H1 (cell line): ENCODE measurements at regions not wholly inside any gene's neighbourhood (a gene's known extent, or its start where the extent isn't known, plus 50 kb on each side); places are given as distances from the start of the nearest gene placed in this dataset.

Source experiments
- CTCF ChIA-PET: fragments of 300-600 bp; sonication (Branson Sonifier 250); formaldehyde crosslinking; loops from one replicate; lab custom pipeline; 2021; ENCODE audit not compliant: partially characterized antibody; lab: Charles Lee
- POLR2A ChIA-PET: fragments of 300-600 bp; sonication (Branson Sonifier 250); formaldehyde crosslinking; loops from one replicate; lab custom pipeline; 2021; ENCODE audit warnings: inconsistent platforms; ENCODE audit not compliant: partially characterized antibody; lab: Charles Lee
- DNase-seq, 2 experiments: peaks; one replicate each; pipeline versions ENCODE4 v3.0.0 to v3.0.0-alpha.2; 2010 to 2022; ENCODE audit warnings: low spot score in 2 of 2, low read depth in 1 of 2, mixed read lengths in 1 of 2
- FAIRE-seq: peaks from 2 replicates; lab custom pipeline; 2011; peaks lifted over from hg19 to GRCh38; lab: Jason Lieb, UNC
- H2AFZ ChIP-seq: 2 replicates; pipeline ENCODE4 v1.8.1; 2012; ENCODE audit warnings: low read length, inconsistent platforms
- H2AK5ac ChIP-seq: 2 replicates; pipeline ENCODE4 v1.6.1; 2013; ENCODE audit warnings: low read depth, low read length
- H2BK120ac ChIP-seq: replicated peaks from 2 replicates; pipeline ENCODE3; 2013; ENCODE audit warnings: low read depth, low read length, inconsistent platforms
- H2BK12ac ChIP-seq: 2 replicates; pipeline ENCODE4 v1.6.1; 2013; ENCODE audit warnings: low read depth, low read length
- H2BK15ac ChIP-seq: 2 replicates; pipeline ENCODE4 v1.6.1; 2013; ENCODE audit warnings: low read length
- H2BK20ac ChIP-seq: 2 replicates; pipeline ENCODE4 v1.6.1; 2013; ENCODE audit warnings: low read length
- H2BK5ac ChIP-seq: 2 replicates; pipeline ENCODE4 v1.6.1; 2013; ENCODE audit warnings: low read depth, low read length
- H3K14ac ChIP-seq: 2 replicates; pipeline ENCODE4 v1.6.1; 2013; ENCODE audit warnings: inconsistent platforms; ENCODE audit not compliant: insufficient read length
- H3K18ac ChIP-seq: 2 replicates; pipeline ENCODE4 v1.6.1; 2013; ENCODE audit warnings: low read length; ENCODE audit errors: extremely low read depth
- H3K23ac ChIP-seq: 2 replicates; pipeline ENCODE4 v1.6.1; 2013; ENCODE audit warnings: inconsistent platforms; ENCODE audit not compliant: insufficient read length
- H3K23me2 ChIP-seq: 2 replicates; pipeline ENCODE4 v1.6.1; 2013; ENCODE audit warnings: low read depth, low read length
- H3K27ac ChIP-seq: 2 replicates; pipeline ENCODE4 v1.6.1; 2011; ENCODE audit warnings: low read depth, low read length, inconsistent platforms
- H3K27me3 ChIP-seq, 4 experiments: replicated peaks in 1 of 4; 1 replicate in 1 of 4; 2 replicates in 3 of 4; pipeline versions ENCODE4 v1.6.1 to v1.8.1; 2011 to 2013; ENCODE audit warnings: low read length in 3 of 4, mild to moderate bottlenecking in 3 of 4, inconsistent platforms in 2 of 4, mixed read lengths in 2 of 4, moderate library complexity in 1 of 4; ENCODE audit not compliant: control insufficient read depth in 3 of 4, insufficient read depth in 3 of 4; ENCODE audit errors: extremely low read depth in 1 of 4
- H3K36me3 ChIP-seq, 4 experiments: 2 replicates each; pipeline versions ENCODE4 v1.6.1 to v1.8.1; 2011 to 2013; ENCODE audit warnings: mild to moderate bottlenecking in 4 of 4, low read length in 3 of 4, moderate library complexity in 2 of 4, control low read depth in 1 of 4, inconsistent platforms in 1 of 4; ENCODE audit not compliant: insufficient read depth in 4 of 4, control insufficient read depth in 2 of 4
- H3K4ac ChIP-seq: replicated peaks from 2 replicates; pipeline ENCODE3; 2013; ENCODE audit warnings: low read length, low read depth, mixed read lengths, inconsistent platforms; ENCODE audit not compliant: insufficient read length
- H3K4me1 ChIP-seq, 4 experiments: replicated peaks in 1 of 4; 1 replicate in 1 of 4; 2 replicates in 3 of 4; pipeline versions ENCODE4 v1.6.1 to v1.8.1; 2011 to 2013; ENCODE audit warnings: low read length in 3 of 4, inconsistent platforms in 2 of 4, mixed read lengths in 1 of 4; ENCODE audit not compliant: insufficient read depth in 4 of 4, control insufficient read depth in 3 of 4
- H3K4me2 ChIP-seq, 2 experiments: 2 replicates each; pipeline versions ENCODE4 v1.6.1 to v1.8.1; 2011 to 2013; ENCODE audit warnings: low read depth in 2 of 2, low read length in 2 of 2, control low read depth in 1 of 2, inconsistent platforms in 1 of 2, mild to moderate bottlenecking in 1 of 2; ENCODE audit not compliant: insufficient read depth in 1 of 2
- H3K4me3 ChIP-seq, 4 experiments: fragments of 200-600, 300-600 bp in 1 of 4; sonication (generic), shearing (Covaris generic), sonication (Bioruptor Twin) in 1 of 4; 2 replicates each; pipeline versions ENCODE4 v1.5.1 to v1.8.1; 2011 to 2016; ENCODE audit warnings: low read length in 4 of 4, low read depth in 3 of 4, control low read depth in 2 of 4, inconsistent platforms in 2 of 4, mild to moderate bottlenecking in 2 of 4, mixed read lengths in 1 of 4, moderate library complexity in 1 of 4; ENCODE audit not compliant: insufficient read depth in 2 of 4; ENCODE audit errors: extremely low read depth in 1 of 4
- H3K56ac ChIP-seq: replicated peaks from 2 replicates; pipeline ENCODE3; 2013; ENCODE audit warnings: low read depth, mild to moderate bottlenecking, mixed read lengths, low read length, inconsistent platforms; ENCODE audit not compliant: insufficient read length
- H3K79me1 ChIP-seq: 2 replicates; pipeline ENCODE4 v1.6.1; 2013; ENCODE audit warnings: low read depth, low read length, control low read depth
- H3K79me2 ChIP-seq, 2 experiments: 2 replicates each; pipeline versions ENCODE4 v1.6.1 to v1.8.1; 2012 to 2013; ENCODE audit warnings: low read length in 2 of 2, mild to moderate bottlenecking in 2 of 2, inconsistent platforms in 1 of 2; ENCODE audit not compliant: insufficient read depth in 2 of 2, control insufficient read depth in 1 of 2
- H3K9ac ChIP-seq, 4 experiments: replicated peaks in 1 of 4; 1 replicate in 1 of 4; 2 replicates in 3 of 4; pipeline versions ENCODE4 v1.6.1 to v1.8.1; 2011 to 2013; ENCODE audit warnings: low read depth in 3 of 4, low read length in 3 of 4, control low read depth in 2 of 4, mild to moderate bottlenecking in 2 of 4, moderate library complexity in 2 of 4, inconsistent platforms in 1 of 4; ENCODE audit errors: extremely low read depth in 1 of 4
- H3K9me3 ChIP-seq, 2 experiments: 2 replicates each; pipeline versions ENCODE4 v1.6.1 to v1.8.1; 2012 to 2013; ENCODE audit warnings: mild to moderate bottlenecking in 2 of 2, moderate library complexity in 2 of 2, control low read depth in 1 of 2, inconsistent platforms in 1 of 2, low read depth in 1 of 2, low read length in 1 of 2, mixed read lengths in 1 of 2; ENCODE audit not compliant: insufficient read depth in 2 of 2
- H4K20me1 ChIP-seq, 2 experiments: replicated peaks in 1 of 2; 2 replicates each; pipeline versions ENCODE3 to v1.8.1; 2011 to 2013; ENCODE audit warnings: inconsistent platforms in 2 of 2, low read length in 2 of 2, mild to moderate bottlenecking in 1 of 2; ENCODE audit not compliant: insufficient read depth in 2 of 2, control insufficient read depth in 1 of 2
- H4K5ac ChIP-seq: 2 replicates; pipeline ENCODE4 v1.6.1; 2013; ENCODE audit warnings: low read length, low read depth, mixed read lengths, inconsistent platforms; ENCODE audit not compliant: insufficient read length
- H4K8ac ChIP-seq: 2 replicates; pipeline ENCODE4 v1.8.0; 2013; ENCODE audit warnings: mild to moderate bottlenecking, moderate library complexity, low read length, inconsistent platforms; ENCODE audit not compliant: insufficient read depth; ENCODE audit errors: extremely low read depth
- H4K91ac ChIP-seq: replicated peaks from 2 replicates; pipeline ENCODE3; 2013; ENCODE audit warnings: low read length, mixed read lengths, inconsistent platforms; ENCODE audit not compliant: insufficient read length
- CBX8 ChIP-seq: fragments of 300-800, 300-1000 bp; sonication (generic); IDR thresholded peaks from 2 replicates; pipeline ENCODE4 v1.7.1; 2016; ENCODE audit warnings: low read depth, low read length, borderline replicate concordance
- CHD1 ChIP-seq: IDR thresholded peaks from 2 replicates; pipeline ENCODE4 v1.6.1; 2012; ENCODE audit warnings: low read depth, low read length, improper control_type of control experiment
- CTBP2 ChIP-seq: IDR thresholded peaks from 2 replicates; pipeline ENCODE4 v1.7.0; 2011; ENCODE audit warnings: borderline replicate concordance, mild to moderate bottlenecking, moderate library complexity, mixed read lengths, low read length; ENCODE audit not compliant: insufficient read depth, insufficient read length
- E2F6 ChIP-seq: IDR thresholded peaks from 2 replicates; pipeline ENCODE4 v1.6.1; 2012; ENCODE audit warnings: inconsistent platforms
- EZH2 ChIP-seq: fragments of 200-600 bp; sonication (generic); IDR thresholded peaks from 2 replicates; pipeline ENCODE4 v1.7.1; 2012; ENCODE audit warnings: low read depth, mild to moderate bottlenecking, moderate library complexity, low read length, inconsistent platforms; ENCODE audit not compliant: severe bottlenecking
- FOSL1 ChIP-seq: IDR thresholded peaks from 2 replicates; pipeline ENCODE4 v1.6.1; 2011; ENCODE audit warnings: mild to moderate bottlenecking, low read depth, low read length, moderate library complexity; ENCODE audit not compliant: insufficient read depth
- JUND ChIP-seq: IDR thresholded peaks from 2 replicates; pipeline ENCODE4 v1.6.1; 2011; ENCODE audit warnings: mild to moderate bottlenecking, improper control_type of control experiment, low read length
- KDM1A ChIP-seq: fragments of 200-600, 300-600 bp; sonication (generic); IDR thresholded peaks from 2 replicates; pipeline ENCODE4 v1.7.1; 2016; ENCODE audit warnings: mild to moderate bottlenecking, low read length, borderline replicate concordance
- NANOG ChIP-seq: IDR thresholded peaks from 2 replicates; pipeline ENCODE4 v1.6.1; 2011; ENCODE audit warnings: low read length, low read depth, mild to moderate bottlenecking, inconsistent platforms; ENCODE audit not compliant: insufficient read depth, poor library complexity, severe bottlenecking
- POLR2AphosphoS5 ChIP-seq: IDR thresholded peaks from 2 replicates; pipeline ENCODE4 v1.6.1; 2011; ENCODE audit warnings: low read depth, low read length
- RBBP5 ChIP-seq: IDR thresholded peaks from 2 replicates; pipeline ENCODE4 v1.7.1; 2012; ENCODE audit warnings: low read depth, mild to moderate bottlenecking, inconsistent platforms, low read length, moderate library complexity, borderline replicate concordance
- RFX5 ChIP-seq: IDR thresholded peaks from 2 replicates; pipeline ENCODE4 v1.6.1; 2011; ENCODE audit warnings: low read depth, low read length, improper control_type of control experiment, borderline replicate concordance
- SIN3A ChIP-seq, 2 experiments: IDR thresholded peaks in 1 of 2; conservative IDR thresholded peaks in 1 of 2; 2 replicates each; pipeline ENCODE4 v1.6.1; 2011 to 2012; ENCODE audit warnings: low read length in 2 of 2, improper control_type of control experiment in 1 of 2, low read depth in 1 of 2, mild to moderate bottlenecking in 1 of 2
- SP1 ChIP-seq: IDR thresholded peaks from 2 replicates; pipeline ENCODE4 v1.6.1; 2011; ENCODE audit warnings: low read depth, low read length
- WGBS, 2 experiments: shearing (Covaris generic) in 1 of 2; methylation state at CpG; one replicate each; pipeline versions ENCODE4 v1.1.6 to v1.1.7; 2013 to 2015; ENCODE audit warnings: low lambda C conversion rate in 2 of 2, mixed read lengths in 2 of 2, inconsistent platforms in 1 of 2, low coverage in 1 of 2, missing lambda C conversion rate in 1 of 2; ENCODE audit not compliant: insufficient replicate concordance in 2 of 2, insufficient coverage in 1 of 2, insufficient read length in 1 of 2; ENCODE audit errors: extremely low coverage in 1 of 2, missing lambda C conversion rate in 1 of 2; 5-methylcytosine and 5-hydroxymethylcytosine counted together

- Histone ChIP-seq H3K4me2 (no peak overlapping the region), H2BK20ac (no peak overlapping the region), H3K4me1 (no peaks in the 10 kb centered on the region), H4K91ac (no peak overlapping the region), H3K18ac (no peak overlapping the region), H2AFZ (no peak overlapping the region), H4K5ac (no peak overlapping the region), H3K79me1 (no peaks in the 10 kb centered on the region), H2BK12ac (no peak overlapping the region), H3K27ac (no peak overlapping the region), H4K20me1 (no peaks in the 10 kb centered on the region), H2BK120ac (no peak overlapping the region), H2BK15ac (no peak overlapping the region), H3K27me3 (no peaks in the 10 kb centered on the region), H3K9ac (no peak overlapping the region), H3K4me3 (no peak overlapping the region), H3K36me3 (no peaks in the 10 kb centered on the region), H3K9me3 (peaks cover 14 to 15% of the 10 kb centered on the region in 2 experiments), H3K4ac (no peak overlapping the region), H3K56ac (no peak overlapping the region), H4K8ac (no peak overlapping the region), H2BK5ac (no peak overlapping the region), H3K23me2 (no peaks in the 10 kb centered on the region), H3K23ac (no peak overlapping the region), H3K14ac (no peak overlapping the region), H2AK5ac (no peak overlapping the region), H3K79me2 (no peaks in the 10 kb centered on the region)
- no peak for DNase-seq
- 50% methylated on average over 3 of the region's 3 CpGs; no CpG with 5 or more reads in 1 of the 2 experiments for WGBS, 2 experiments
- POLR2A ChIA-PET, result no interaction called here
- no peak for FAIRE-seq
- CTCF ChIA-PET, result interaction anchor here (0.7 to 1.7 kb wide), 5 partner anchors 8 to 438 kb away, joined by 3 to 7 read pairs (median 4); no protein-coding TSS in a partner anchor
- no peak for TF ChIP-seq SIN3A (conservative IDR thresholded peaks at IDR 0.05 in 1 of 2, IDR thresholded peaks at IDR 0.05 in 1 of 2; ENCODE audit: low read depth in 1 of 2, low read length in 2 of 2)
- TF ChIP-seq RFX5, result no peak
- TF ChIP-seq RBBP5, result no peak
- TF ChIP-seq NANOG, result no peak
- no peak for TF ChIP-seq E2F6
- no peak for TF ChIP-seq CTBP2
- TF ChIP-seq CHD1, result no peak
- TF ChIP-seq FOSL1, result no peak
- no peak for TF ChIP-seq POLR2AphosphoS5
- TF ChIP-seq CBX8, result no peak
- TF ChIP-seq JUND, result no peak
- no peak for TF ChIP-seq KDM1A
- TF ChIP-seq SP1, result no peak
- no peak for TF ChIP-seq EZH2
Observed at GRCh38 chr5:34459908-34460307, 196.2 kb upstream of the RAI14 start.
